ENCODE measurements at regions not wholly inside any gene's neighbourhood (a gene's known extent, or its start where the extent isn't known, plus 50 kb on each side); places are given as distances from the start of the nearest gene placed in this dataset.

GRCh38 chrX:13194291-13195103, 125.4 kb downstream of the ATXN3L start:
- dilution Hi-C loops (cut with HindIII; ENCODE audit: low sequenced_read_pairs, unreplicated experiment) (no loop called here), intact Hi-C loops (cut with micrococcal nuclease) (no loop called here), in situ Hi-C loops (cut with MboI; ENCODE audit: low sequenced_read_pairs) (no loop called here)
- Histone ChIP-seq H4K91ac (ENCODE audit: insufficient read depth, low read depth, low read length) (no peak overlapping the region), H2BK15ac (ENCODE audit: low read depth, low read length) (no peak overlapping the region), H3K9me1 (ENCODE audit: insufficient read depth, low read length) (no peaks in the 10 kb centered on the region), H2AK5ac (ENCODE audit: low read depth, low read length) (no peak overlapping the region), H3K27ac (ENCODE audit: insufficient read depth, low read length) (no peak overlapping the region), H3K14ac (replicated peaks; ENCODE audit: low read depth, low read length) (no peak overlapping the region), H2BK120ac (ENCODE audit: low read depth, low read length) (no peak overlapping the region), H4K5ac (ENCODE audit: low read depth, low read length) (no peak overlapping the region), H3K4me1 (ENCODE audit: control insufficient read depth, insufficient read depth, low read length) (no peaks in the 10 kb centered on the region), H3K4me2 (ENCODE audit: low read depth, low read length) (no peak overlapping the region), H3K9ac (ENCODE audit: low read depth, low read length) (no peak overlapping the region), H4K20me1 (ENCODE audit: insufficient read depth, low read length) (no peaks in the 10 kb centered on the region), H3K23ac (ENCODE audit: low read depth, low read length) (no peak overlapping the region), H3K4ac (ENCODE audit: low read depth, low read length) (no peak overlapping the region), H2AFZ (replicated peaks; ENCODE audit: low read length, poor library complexity) (no peak overlapping the region), H4K8ac (ENCODE audit: low read depth in 2 of 2, low read length in 2 of 2) (no peak overlapping the region), H3K79me1 (ENCODE audit: low read depth in 1 of 2, low read length in 2 of 2) (no peaks in the 10 kb centered on the region), H3K4me3 (ENCODE audit: insufficient read depth, low read depth, low read length) (no peak overlapping the region), H3K9me3 (ENCODE audit: control insufficient read depth, insufficient read depth, low read length) (no peaks in the 10 kb centered on the region), H3K36me3 (ENCODE audit: control insufficient read depth, insufficient read depth, low read length) (no peaks in the 10 kb centered on the region), H2BK5ac (ENCODE audit: low read depth, low read length, poor library complexity, severe bottlenecking) (no peak overlapping the region), H3K18ac (ENCODE audit: low read depth, low read length) (no peak overlapping the region), H3K27me3 (ENCODE audit: control insufficient read depth, insufficient read depth, low read length) (no peaks in the 10 kb centered on the region), H3K56ac (ENCODE audit: extremely low read depth, insufficient read depth, low read length) (no peak overlapping the region), H2AK9ac (replicated peaks; ENCODE audit: low read depth, low read length, poor library complexity) (no peak overlapping the region), H2BK20ac (ENCODE audit: low read depth, low read length) (no peak overlapping the region)
- ATAC-seq (ENCODE audit: low read depth) (no peak), DNase-seq (no peak)
- TF ChIP-seq CTCF (conservative IDR thresholded peaks at IDR 0.05; ENCODE audit: low read depth, low read length) (no peak), MAFK (IDR thresholded peaks at IDR 0.05; ENCODE audit: low read depth, low read length) (no peak), MAZ (IDR thresholded peaks at IDR 0.05; ENCODE audit: borderline replicate concordance, low read depth, low read length) (no peak)
- CTCF ChIA-PET, result no interaction called here
- no TSS peak for BruUV-seq (replicated peaks)
- POLR2A ChIA-PET (ENCODE audit: unreplicated experiment), result no interaction called here
- no CpG with 5 or more reads among the region's 4 CpGs for WGBS, 2 experiments (ENCODE audit: extremely low coverage in 2 of 2, insufficient read length in 1 of 2)
